Trophoblast cell (in vitro differentiated cells and primary cell): ENCODE measurements at regions not wholly inside any gene's neighbourhood (a gene's known extent, or its start where the extent isn't known, plus 50 kb on each side); places are given as distances from the start of the nearest gene placed in this dataset.

Experiments used
- DNase-seq, 2 donors: peaks; one replicate each; pipeline ENCODE4 v3.0.0-alpha.2; 2016
- H2AFZ ChIP-seq: 2 replicates; pipeline ENCODE4 v1.6.1; 2013; ENCODE audit warnings: low read length, moderate library complexity, mild to moderate bottlenecking; ENCODE audit not compliant: insufficient read depth, poor library complexity
- H2AK5ac ChIP-seq: 2 replicates; pipeline ENCODE4 v1.6.1; 2013; ENCODE audit warnings: mild to moderate bottlenecking, low read length
- H2BK120ac ChIP-seq: 2 replicates; pipeline ENCODE4 v1.6.1; 2013; ENCODE audit warnings: low read length, mild to moderate bottlenecking, moderate library complexity; ENCODE audit not compliant: insufficient read depth, poor library complexity
- H2BK12ac ChIP-seq: 2 replicates; pipeline ENCODE4 v1.6.1; 2013; ENCODE audit warnings: mild to moderate bottlenecking, low read length, moderate library complexity
- H2BK5ac ChIP-seq: 2 replicates; pipeline ENCODE4 v1.6.1; 2013; ENCODE audit warnings: low read length, low read depth, moderate library complexity, mild to moderate bottlenecking; ENCODE audit not compliant: poor library complexity
- H3K14ac ChIP-seq: 2 replicates; pipeline ENCODE4 v1.6.1; 2013; ENCODE audit warnings: mild to moderate bottlenecking, low read length
- H3K18ac ChIP-seq: 2 replicates; pipeline ENCODE4 v1.6.1; 2013; ENCODE audit warnings: mild to moderate bottlenecking, low read length
- H3K23ac ChIP-seq: 2 replicates; pipeline ENCODE4 v1.6.1; 2013; ENCODE audit warnings: low read length
- H3K27ac ChIP-seq: 2 replicates; pipeline ENCODE4 v1.5.1; 2013; ENCODE audit warnings: low read depth, mild to moderate bottlenecking, inconsistent platforms, low read length, moderate library complexity
- H3K27me3 ChIP-seq: 2 replicates; pipeline ENCODE4 v1.6.1; 2013; ENCODE audit warnings: inconsistent platforms, mild to moderate bottlenecking, low read length, moderate library complexity; ENCODE audit not compliant: insufficient read depth
- H3K36me3 ChIP-seq, 2 experiments: 1 replicate in 1 of 2; 2 replicates in 1 of 2; pipeline ENCODE4 v1.6.1; 2013; ENCODE audit warnings: low read length in 2 of 2, mild to moderate bottlenecking in 2 of 2, moderate library complexity in 1 of 2; ENCODE audit not compliant: insufficient read depth in 2 of 2, control insufficient read depth in 1 of 2
- H3K4ac ChIP-seq: 2 replicates; pipeline ENCODE4 v1.6.1; 2013; ENCODE audit warnings: low read depth, mild to moderate bottlenecking, low read length, moderate library complexity
- H3K4me1 ChIP-seq, 2 experiments: 1 replicate in 1 of 2; 2 replicates in 1 of 2; pipeline ENCODE4 v1.6.1; 2013; ENCODE audit warnings: low read length in 2 of 2, mild to moderate bottlenecking in 2 of 2, moderate library complexity in 1 of 2; ENCODE audit not compliant: insufficient read depth in 2 of 2, control insufficient read depth in 1 of 2
- H3K4me2 ChIP-seq: 2 replicates; pipeline ENCODE4 v1.6.1; 2013; ENCODE audit warnings: inconsistent platforms, mild to moderate bottlenecking, low read length, moderate library complexity
- H3K4me3 ChIP-seq: 2 replicates; pipeline ENCODE4 v1.5.1; 2013; ENCODE audit warnings: mild to moderate bottlenecking, low read depth, low read length, inconsistent platforms
- H3K79me1 ChIP-seq: one replicate; pipeline ENCODE4 v1.6.1; 2013; ENCODE audit warnings: low read length
- H3K79me2 ChIP-seq: 2 replicates; pipeline ENCODE4 v1.6.1; 2013; ENCODE audit warnings: low read length, mild to moderate bottlenecking; ENCODE audit not compliant: control insufficient read depth, insufficient read depth, poor library complexity
- H3K9ac ChIP-seq: 2 replicates; pipeline ENCODE4 v1.6.1; 2013; ENCODE audit warnings: mild to moderate bottlenecking, low read length
- H3K9me3 ChIP-seq: 2 replicates; pipeline ENCODE4 v1.6.1; 2013; ENCODE audit warnings: low read depth, mild to moderate bottlenecking, control low read depth, inconsistent platforms, low read length; ENCODE audit not compliant: insufficient read depth
- H4K12ac ChIP-seq: 2 replicates; pipeline ENCODE4 v1.6.1; 2013; ENCODE audit warnings: low read depth, mild to moderate bottlenecking, low read length, moderate library complexity
- H4K8ac ChIP-seq: 2 replicates; pipeline ENCODE4 v1.6.1; 2013; ENCODE audit warnings: low read depth, mild to moderate bottlenecking, low read length, moderate library complexity
- H4K91ac ChIP-seq: one replicate; pipeline ENCODE4 v1.6.1; 2013; ENCODE audit warnings: low read depth, mild to moderate bottlenecking, low read length, moderate library complexity
- WGBS: extraction: QIAGEN DNeasy Blood & Tissue Kit; methylation state at CpG from one replicate; pipeline ENCODE4 v1.1.7; 2013; ENCODE audit warnings: missing lambda C conversion rate; ENCODE audit not compliant: insufficient read length, insufficient coverage; ENCODE audit errors: extremely low coverage; 5-methylcytosine and 5-hydroxymethylcytosine counted together

- H2BK5ac ChIP-seq: no peak overlapping the region
- H2AK5ac ChIP-seq: no peak overlapping the region
- H3K27me3 ChIP-seq: no peaks in the 10 kb centered on the region
- DNase-seq: no peak
- H3K9me3 ChIP-seq: no peaks in the 10 kb centered on the region
- no peaks in the 10 kb centered on the region for H3K79me2 ChIP-seq
- no peaks in the 10 kb centered on the region for H3K79me1 ChIP-seq
- H4K8ac ChIP-seq: no peak overlapping the region
- H2BK120ac ChIP-seq: no peak overlapping the region
- H3K4me3 ChIP-seq: no peak overlapping the region
- H3K4ac ChIP-seq: no peak overlapping the region
- H2BK12ac ChIP-seq: no peak overlapping the region
- no peak overlapping the region for H3K27ac ChIP-seq
- H3K4me2 ChIP-seq: no peak overlapping the region
- H3K18ac ChIP-seq: no peak overlapping the region
- no peaks in the 10 kb centered on the region for H3K4me1 ChIP-seq
- no peak overlapping the region for H3K9ac ChIP-seq
- no peak overlapping the region for H4K91ac ChIP-seq
- H3K36me3 ChIP-seq: no peaks in the 10 kb centered on the region
- no peak overlapping the region for H4K12ac ChIP-seq
- no CpG with 5 or more reads among the region's 4 CpGs for WGBS
- no peak overlapping the region for H3K23ac ChIP-seq
- no peak overlapping the region for H3K14ac ChIP-seq
- no peak overlapping the region for H2AFZ ChIP-seq
Observed at GRCh38 chrY:19020193-19020592, 246.7 kb upstream of the HSFY2 start.

GRCh38 chrY:19016990-19017389 lies 243.5 kb upstream of the HSFY2 start:
- no peaks in the 10 kb centered on the region for H3K36me3 ChIP-seq
- H3K18ac ChIP-seq: no peak overlapping the region
- H3K9ac ChIP-seq: no peak overlapping the region
- no peak overlapping the region for H4K8ac ChIP-seq
- no peaks in the 10 kb centered on the region for H3K79me1 ChIP-seq
- H3K4me1 ChIP-seq: no peaks in the 10 kb centered on the region
- H3K14ac ChIP-seq: no peak overlapping the region
- no peak overlapping the region for H3K27ac ChIP-seq
- no peak overlapping the region for H3K4ac ChIP-seq
- H4K91ac ChIP-seq: no peak overlapping the region
- no peak overlapping the region for H2BK5ac ChIP-seq
- H2AFZ ChIP-seq: no peak overlapping the region
- H3K4me3 ChIP-seq: no peak overlapping the region
- WGBS: no CpG with 5 or more reads among the region's 5 CpGs
- H3K27me3 ChIP-seq: no peaks in the 10 kb centered on the region
- no peak overlapping the region for H3K23ac ChIP-seq
- no peak overlapping the region for H2BK12ac ChIP-seq
- no peak overlapping the region for H2BK120ac ChIP-seq
- no peaks in the 10 kb centered on the region for H3K79me2 ChIP-seq
- H4K12ac ChIP-seq: no peak overlapping the region
- no peak for DNase-seq
- no peak overlapping the region for H3K4me2 ChIP-seq
- H3K9me3 ChIP-seq: no peaks in the 10 kb centered on the region
- H2AK5ac ChIP-seq: no peak overlapping the region

- no peaks in the 10 kb centered on the region for H3K36me3 ChIP-seq
- H4K91ac ChIP-seq: no peak overlapping the region
- H3K79me1 ChIP-seq: no peaks in the 10 kb centered on the region
- no peaks in the 10 kb centered on the region for H3K4me1 ChIP-seq
- H4K8ac ChIP-seq: no peak overlapping the region
- H2BK12ac ChIP-seq: no peak overlapping the region
- H2AFZ ChIP-seq: no peak overlapping the region
- WGBS: no CpG with 5 or more reads among the region's 2 CpGs
- H2BK5ac ChIP-seq: no peak overlapping the region
- H3K4me2 ChIP-seq: no peak overlapping the region
- peak in 1 of 2 donors; percentile 27 for DNase-seq
- H3K27me3 ChIP-seq: no peaks in the 10 kb centered on the region
- H3K9ac ChIP-seq: no peak overlapping the region
- no peak overlapping the region for H3K27ac ChIP-seq
- H3K18ac ChIP-seq: no peak overlapping the region
- no peak overlapping the region for H2BK120ac ChIP-seq
- H2AK5ac ChIP-seq: no peak overlapping the region
- H3K14ac ChIP-seq: no peak overlapping the region
- no peak overlapping the region for H3K4me3 ChIP-seq
- H3K79me2 ChIP-seq: no peaks in the 10 kb centered on the region
- H3K9me3 ChIP-seq: no peaks in the 10 kb centered on the region
- no peak overlapping the region for H3K23ac ChIP-seq
- no peak overlapping the region for H4K12ac ChIP-seq
- no peak overlapping the region for H3K4ac ChIP-seq
Observed at GRCh38 chrY:19015854-19016253, 242.3 kb upstream of the HSFY2 start.

- no peak for DNase-seq
- no peak overlapping the region for H3K4me3 ChIP-seq
- H3K79me1 ChIP-seq: no peaks in the 10 kb centered on the region
- H2BK120ac ChIP-seq: no peak overlapping the region
- no peak overlapping the region for H4K12ac ChIP-seq
- no peaks in the 10 kb centered on the region for H3K36me3 ChIP-seq
- no peak overlapping the region for H3K9ac ChIP-seq
- no peaks in the 10 kb centered on the region for H3K9me3 ChIP-seq
- H2AFZ ChIP-seq: no peak overlapping the region
- H3K4me2 ChIP-seq: no peak overlapping the region
- H2BK12ac ChIP-seq: no peak overlapping the region
- no peaks in the 10 kb centered on the region for H3K4me1 ChIP-seq
- H3K79me2 ChIP-seq: no peaks in the 10 kb centered on the region
- no peak overlapping the region for H3K27ac ChIP-seq
- no peaks in the 10 kb centered on the region for H3K27me3 ChIP-seq
- H4K8ac ChIP-seq: no peak overlapping the region
- no peak overlapping the region for H3K4ac ChIP-seq
- H3K14ac ChIP-seq: no peak overlapping the region
- no CpG with 5 or more reads among the region's 2 CpGs for WGBS
- no peak overlapping the region for H2AK5ac ChIP-seq
- H2BK5ac ChIP-seq: no peak overlapping the region
- no peak overlapping the region for H3K23ac ChIP-seq
- H4K91ac ChIP-seq: no peak overlapping the region
- H3K18ac ChIP-seq: no peak overlapping the region
Observed at GRCh38 chrY:19015213-19015612, 241.7 kb upstream of the HSFY2 start.
